SK-N-SH (cell line): ENCODE measurements at regions not wholly inside any gene's neighbourhood (a gene's known extent, or its start where the extent isn't known, plus 50 kb on each side); places are given as distances from the start of the nearest gene placed in this dataset.

Source experiments
- CTCF ChIA-PET: fragments of 300-600, 350-600 bp; formaldehyde crosslinking; extraction: SDS; loops from one replicate; lab custom pipeline; 2021; lab: Yijun Ruan, JAX
- POLR2A ChIA-PET: fragments of 350-600 bp; sonication (Branson Sonifier 250); formaldehyde crosslinking; extraction: SDS; loops from one replicate; lab custom pipeline; 2020; ENCODE audit warnings: antibody characterized with exemption, inconsistent platforms; lab: Yijun Ruan, JAX
- DNase-seq: peaks from one replicate; pipeline ENCODE4 v3.0.0; 2012
- H2AFZ ChIP-seq: fragments of 200-600 bp; sonication (generic); 2 replicates; pipeline ENCODE4 v1.8.1; 2016; ENCODE audit warnings: antibody characterized with exemption, mild to moderate bottlenecking, low read depth
- H3F3A ChIP-seq: fragments of 200-600 bp; sonication (generic); replicated peaks from 2 replicates; pipeline ENCODE3; 2016; ENCODE audit warnings: antibody characterized with exemption, mild to moderate bottlenecking; ENCODE audit not compliant: insufficient read depth
- H3K27ac ChIP-seq, 2 experiments: fragments of 200-500 bp in 1 of 2; fragments of 200-600 bp in 1 of 2; sonication (Bioruptor generic) in 1 of 2; sonication (generic), shearing (Covaris generic) in 1 of 2; 2 replicates each; pipeline versions ENCODE4 v1.5.1 to v1.6.1; 2014 to 2016; ENCODE audit warnings: low read depth in 2 of 2, inconsistent platforms in 1 of 2, low read length in 1 of 2, mild to moderate bottlenecking in 1 of 2, mixed read lengths in 1 of 2
- H3K27me3 ChIP-seq: fragments of 200-600 bp; sonication (generic), shearing (Covaris generic); 2 replicates; pipeline ENCODE4 v1.6.1; 2016; ENCODE audit warnings: mixed run types; ENCODE audit not compliant: insufficient read depth
- H3K36me3 ChIP-seq, 2 experiments: fragments of 200-500 bp in 1 of 2; fragments of 200-600 bp in 1 of 2; sonication (Bioruptor generic) in 1 of 2; sonication (generic) in 1 of 2; replicated peaks in 1 of 2; 2 replicates each; pipeline versions ENCODE3 to v1.5.1; 2014 to 2016; ENCODE audit warnings: low read length in 1 of 2, mild to moderate bottlenecking in 1 of 2; ENCODE audit not compliant: insufficient read depth in 2 of 2, control insufficient read depth in 1 of 2
- H3K4me1 ChIP-seq, 2 experiments: fragments of 200-500 bp in 1 of 2; fragments of 200-600 bp in 1 of 2; sonication (Bioruptor generic) in 1 of 2; sonication (generic), shearing (Covaris generic) in 1 of 2; 2 replicates each; pipeline versions ENCODE4 v1.5.1 to v1.6.1; 2014 to 2016; ENCODE audit warnings: low read depth in 1 of 2, low read length in 1 of 2, mixed run types in 1 of 2; ENCODE audit not compliant: insufficient read depth in 2 of 2, control insufficient read depth in 1 of 2
- H3K4me2 ChIP-seq: fragments of 200-600 bp; sonication (generic), shearing (Covaris generic); 2 replicates; pipeline ENCODE4 v1.6.1; 2017; ENCODE audit warnings: mixed run types
- H3K4me3 ChIP-seq, 2 experiments: fragments of 200-500 bp in 1 of 2; fragments of 200-600 bp in 1 of 2; sonication (Bioruptor generic) in 1 of 2; sonication (generic), shearing (Covaris generic) in 1 of 2; 2 replicates each; pipeline versions ENCODE4 v1.5.1 to v1.8.1; 2014 to 2016; ENCODE audit warnings: low read depth in 2 of 2, inconsistent platforms in 1 of 2, low read length in 1 of 2, mild to moderate bottlenecking in 1 of 2, mixed read lengths in 1 of 2, moderate library complexity in 1 of 2
- H3K79me2 ChIP-seq: fragments of 200-600 bp; sonication (generic); 2 replicates; pipeline ENCODE4 v1.8.1; 2017; ENCODE audit warnings: mild to moderate bottlenecking; ENCODE audit not compliant: insufficient read depth
- H3K9ac ChIP-seq: fragments of 200-600 bp; sonication (generic); 2 replicates; pipeline ENCODE4 v1.6.1; 2017; ENCODE audit warnings: mixed run types
- H3K9me2 ChIP-seq: fragments of 200-600 bp; sonication (generic); 2 replicates; pipeline ENCODE4 v1.6.1; 2017; ENCODE audit warnings: mixed run types
- H3K9me3 ChIP-seq: fragments of 200-600 bp; sonication (generic); 2 replicates; pipeline ENCODE4 v1.6.1; 2017; ENCODE audit warnings: mixed run types, mild to moderate bottlenecking, moderate library complexity
- H4K20me1 ChIP-seq: fragments of 200-600 bp; sonication (generic); 2 replicates; pipeline ENCODE4 v1.6.1; 2017; ENCODE audit warnings: mild to moderate bottlenecking, mixed run types; ENCODE audit not compliant: insufficient read depth
- CHD2 ChIP-seq: fragments of 150-350 bp; IDR thresholded peaks from 2 replicates; pipeline ENCODE4 v1.6.1; 2018; ENCODE audit warnings: low read length; ENCODE audit not compliant: partially characterized antibody
- EP300 ChIP-seq, 2 experiments: IDR thresholded peaks; 2 replicates each; pipeline versions ENCODE4 v1.4.0 to v1.6.1; 2012; ENCODE audit warnings: borderline replicate concordance in 1 of 2, low read depth in 1 of 2, low read length in 1 of 2
- EZH2phosphoT487 ChIP-seq: fragments of 200-600 bp; sonication (generic); IDR thresholded peaks from 2 replicates; pipeline ENCODE4 v1.6.1; 2017; ENCODE audit warnings: low read depth, mixed run types, mild to moderate bottlenecking, antibody characterized with exemption, moderate library complexity, borderline replicate concordance
- FOSL2 ChIP-seq: IDR thresholded peaks from 2 replicates; pipeline ENCODE4 v1.4.0; 2012; ENCODE audit warnings: low read depth, mild to moderate bottlenecking, moderate library complexity, borderline replicate concordance
- GABPA ChIP-seq: IDR thresholded peaks from 2 replicates; pipeline ENCODE4 v1.4.0; 2012; ENCODE audit warnings: low read depth, mild to moderate bottlenecking
- GATA2 ChIP-seq: sonication (generic); formaldehyde crosslinking; IDR thresholded peaks from 2 replicates; pipeline ENCODE4 v1.5.0; 2020; ENCODE audit warnings: mild to moderate bottlenecking, missing genetic modification reagents
- JUND ChIP-seq: IDR thresholded peaks from 2 replicates; pipeline ENCODE4 v1.4.0; 2012
- MXI1 ChIP-seq: IDR thresholded peaks from 2 replicates; pipeline ENCODE4 v1.6.1; 2012; ENCODE audit warnings: mild to moderate bottlenecking, low read depth, low read length, improper control_type of control experiment
- NFIC ChIP-seq: IDR thresholded peaks from 2 replicates; pipeline ENCODE4 v1.4.0; 2012; ENCODE audit warnings: borderline replicate concordance
- POLR2AphosphoS5 ChIP-seq: IDR thresholded peaks from 2 replicates; pipeline ENCODE4 v1.6.1; 2012; ENCODE audit warnings: low read depth, low read length
- RAD21 ChIP-seq: IDR thresholded peaks from 2 replicates; pipeline ENCODE4 v1.6.1; 2012; ENCODE audit warnings: mild to moderate bottlenecking, low read length
- YY1 ChIP-seq: IDR thresholded peaks from 2 replicates; pipeline ENCODE4 v1.4.0; 2012; ENCODE audit warnings: low read depth, mild to moderate bottlenecking
- WGBS: methylation state at CpG from one replicate; pipeline ENCODE4 v1.1.6; 2017; ENCODE audit warnings: low lambda C conversion rate; 5-methylcytosine and 5-hydroxymethylcytosine counted together
- TF ChIP-seq, protein P1 (sequence below): IDR thresholded peaks from 2 replicates; pipeline ENCODE4 v1.4.0; 2012; ENCODE audit warnings: low read depth, borderline replicate concordance
- TF ChIP-seq, protein P2 (sequence below): fragments of 150-350 bp; IDR thresholded peaks from 2 replicates; pipeline ENCODE4 v1.6.1; 2016; ENCODE audit warnings: mild to moderate bottlenecking, low read depth, low read length
- TF ChIP-seq, protein P3 (sequence below): IDR thresholded peaks from 2 replicates; pipeline ENCODE4; 2012

DNA sequence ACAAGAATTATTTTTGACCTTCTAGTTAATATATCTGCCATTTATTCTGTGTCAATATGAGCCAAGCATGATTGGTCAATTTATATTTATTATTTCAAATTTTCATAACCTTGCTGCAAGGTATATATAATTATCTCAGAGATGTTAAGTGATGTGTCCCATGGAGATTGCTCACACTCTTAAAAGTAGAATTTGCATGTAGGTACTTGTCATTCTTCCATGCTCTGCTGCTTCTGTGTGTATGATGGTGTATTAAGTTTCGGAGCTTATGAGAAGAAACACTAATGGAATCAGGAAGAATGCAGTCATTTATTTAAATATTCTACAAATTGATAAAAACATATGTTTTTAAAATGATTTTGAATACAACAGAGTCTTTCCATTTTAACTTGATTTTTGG is 586.8 kb upstream of the MIR17HG start:
- no peak for DNase-seq
- Histone ChIP-seq H3K9ac (no peak overlapping the region), H2AFZ (no peak overlapping the region), H3K4me3 (no peak overlapping the region), H3K4me2 (no peak overlapping the region), H3K9me2 (no peaks in the 10 kb centered on the region), H3K27me3 (no peaks in the 10 kb centered on the region), H3K27ac (no peak overlapping the region), H3K4me1 (no peaks in the 10 kb centered on the region; a peak in 1 of 4 replicates), H3K9me3 (no peaks in the 10 kb centered on the region), H3K79me2 (no peaks in the 10 kb centered on the region), H3F3A (no peaks in the 10 kb centered on the region), H4K20me1 (no peaks in the 10 kb centered on the region), H3K36me3 (no peaks in the 10 kb centered on the region)
- ChIA-PET CTCF (no interaction called here), POLR2A (no interaction called here)
- 64% methylated on average over 1 of the region's 1 CpG for WGBS
- TF ChIP-seq GABPA (no peak), YY1 (no peak), EZH2phosphoT487 (no peak), EP300 (IDR thresholded peaks at IDR 0.05; ENCODE audit: borderline replicate concordance in 1 of 2, low read depth in 1 of 2, low read length in 1 of 2) (no peak), NFIC (no peak), FOSL2 (no peak), POLR2AphosphoS5 (no peak), JUND (no peak), GATA2 (CRISPR knock-in tag) (no peak), CHD2 (no peak), RAD21 (no peak), MXI1 (no peak)
- TF ChIP-seq, protein P1, sequence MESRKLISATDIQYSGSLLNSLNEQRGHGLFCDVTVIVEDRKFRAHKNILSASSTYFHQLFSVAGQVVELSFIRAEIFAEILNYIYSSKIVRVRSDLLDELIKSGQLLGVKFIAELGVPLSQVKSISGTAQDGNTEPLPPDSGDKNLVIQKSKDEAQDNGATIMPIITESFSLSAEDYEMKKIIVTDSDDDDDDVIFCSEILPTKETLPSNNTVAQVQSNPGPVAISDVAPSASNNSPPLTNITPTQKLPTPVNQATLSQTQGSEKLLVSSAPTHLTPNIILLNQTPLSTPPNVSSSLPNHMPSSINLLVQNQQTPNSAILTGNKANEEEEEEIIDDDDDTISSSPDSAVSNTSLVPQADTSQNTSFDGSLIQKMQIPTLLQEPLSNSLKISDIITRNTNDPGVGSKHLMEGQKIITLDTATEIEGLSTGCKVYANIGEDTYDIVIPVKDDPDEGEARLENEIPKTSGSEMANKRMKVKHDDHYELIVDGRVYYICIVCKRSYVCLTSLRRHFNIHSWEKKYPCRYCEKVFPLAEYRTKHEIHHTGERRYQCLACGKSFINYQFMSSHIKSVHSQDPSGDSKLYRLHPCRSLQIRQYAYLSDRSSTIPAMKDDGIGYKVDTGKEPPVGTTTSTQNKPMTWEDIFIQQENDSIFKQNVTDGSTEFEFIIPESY: no peak
- TF ChIP-seq, protein P2, sequence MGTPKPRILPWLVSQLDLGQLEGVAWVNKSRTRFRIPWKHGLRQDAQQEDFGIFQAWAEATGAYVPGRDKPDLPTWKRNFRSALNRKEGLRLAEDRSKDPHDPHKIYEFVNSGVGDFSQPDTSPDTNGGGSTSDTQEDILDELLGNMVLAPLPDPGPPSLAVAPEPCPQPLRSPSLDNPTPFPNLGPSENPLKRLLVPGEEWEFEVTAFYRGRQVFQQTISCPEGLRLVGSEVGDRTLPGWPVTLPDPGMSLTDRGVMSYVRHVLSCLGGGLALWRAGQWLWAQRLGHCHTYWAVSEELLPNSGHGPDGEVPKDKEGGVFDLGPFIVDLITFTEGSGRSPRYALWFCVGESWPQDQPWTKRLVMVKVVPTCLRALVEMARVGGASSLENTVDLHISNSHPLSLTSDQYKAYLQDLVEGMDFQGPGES: no peak
- TF ChIP-seq, protein P3, sequence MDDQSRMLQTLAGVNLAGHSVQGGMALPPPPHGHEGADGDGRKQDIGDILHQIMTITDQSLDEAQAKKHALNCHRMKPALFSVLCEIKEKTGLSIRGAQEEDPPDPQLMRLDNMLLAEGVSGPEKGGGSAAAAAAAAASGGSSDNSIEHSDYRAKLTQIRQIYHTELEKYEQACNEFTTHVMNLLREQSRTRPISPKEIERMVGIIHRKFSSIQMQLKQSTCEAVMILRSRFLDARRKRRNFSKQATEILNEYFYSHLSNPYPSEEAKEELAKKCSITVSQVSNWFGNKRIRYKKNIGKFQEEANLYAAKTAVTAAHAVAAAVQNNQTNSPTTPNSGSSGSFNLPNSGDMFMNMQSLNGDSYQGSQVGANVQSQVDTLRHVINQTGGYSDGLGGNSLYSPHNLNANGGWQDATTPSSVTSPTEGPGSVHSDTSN: no peak
